ENCODE measurements at regions not wholly inside any gene's neighbourhood (a gene's known extent, or its start where the extent isn't known, plus 50 kb on each side); places are given as distances from the start of the nearest gene placed in this dataset.
"Not testable (repeated sequence)": the region's sequence is repeated elsewhere in the genome, so short reads cannot be mapped to it uniquely, and the experiment has no call there.

DNA sequence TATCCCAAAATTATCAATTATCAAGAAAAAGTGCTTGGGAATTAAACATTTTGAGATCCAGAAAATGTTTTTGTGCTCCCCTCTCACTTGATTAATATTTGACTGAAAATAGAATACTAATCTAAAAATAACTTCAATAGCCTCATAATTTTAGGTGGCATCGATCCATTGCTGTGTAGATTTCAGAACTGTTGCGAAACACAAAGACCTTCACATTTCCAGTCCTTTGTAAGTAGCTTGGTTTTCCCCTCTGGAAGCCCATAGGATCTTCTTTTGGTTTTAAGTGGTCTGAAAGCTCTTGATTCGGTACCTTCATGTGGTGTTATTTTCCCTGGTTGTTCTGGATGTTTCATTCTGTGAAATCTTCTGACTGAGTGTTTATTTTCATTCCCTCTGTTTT lies 176.5 kb downstream of the NUFIP1 start:
- DNase-seq = no peak

DNA sequence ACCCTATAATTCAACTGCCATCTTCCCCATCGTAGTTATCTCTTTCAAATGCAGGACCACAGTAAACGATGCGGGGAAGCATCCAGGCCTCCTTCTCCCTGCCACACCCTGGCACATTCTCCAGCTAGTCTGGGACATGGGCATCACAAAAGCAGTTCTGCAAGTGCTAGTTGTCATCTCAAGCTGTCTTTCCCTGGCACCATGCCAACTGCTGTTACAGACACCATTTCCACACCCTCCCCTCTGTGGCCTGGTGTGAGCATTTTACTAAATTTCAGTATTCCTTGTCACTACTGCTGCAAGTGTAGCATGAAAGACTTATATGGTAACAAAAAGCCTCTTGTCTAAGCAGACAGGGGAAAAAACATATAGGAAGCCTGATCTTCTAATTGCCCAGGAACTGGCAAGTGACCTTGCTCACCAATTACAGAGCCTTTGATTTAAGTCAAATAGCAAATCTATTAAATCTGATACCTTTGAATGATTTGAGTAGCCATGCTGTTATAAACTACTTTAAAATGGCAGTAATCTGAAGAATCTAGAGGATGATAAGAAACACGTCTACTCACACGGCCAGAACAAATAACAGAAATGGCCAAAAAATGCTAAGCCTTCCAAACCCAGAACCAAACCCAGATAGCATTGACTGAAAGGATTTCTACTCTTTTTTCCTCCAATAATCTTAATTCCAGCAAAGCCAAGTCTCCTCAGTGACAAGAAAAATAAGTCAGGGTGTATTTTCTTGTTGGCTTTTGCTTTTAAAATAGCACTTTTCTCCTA lies 179.0 kb downstream of the NUFIP1 start:
- DNase-seq = peak; percentile 0

DNA sequence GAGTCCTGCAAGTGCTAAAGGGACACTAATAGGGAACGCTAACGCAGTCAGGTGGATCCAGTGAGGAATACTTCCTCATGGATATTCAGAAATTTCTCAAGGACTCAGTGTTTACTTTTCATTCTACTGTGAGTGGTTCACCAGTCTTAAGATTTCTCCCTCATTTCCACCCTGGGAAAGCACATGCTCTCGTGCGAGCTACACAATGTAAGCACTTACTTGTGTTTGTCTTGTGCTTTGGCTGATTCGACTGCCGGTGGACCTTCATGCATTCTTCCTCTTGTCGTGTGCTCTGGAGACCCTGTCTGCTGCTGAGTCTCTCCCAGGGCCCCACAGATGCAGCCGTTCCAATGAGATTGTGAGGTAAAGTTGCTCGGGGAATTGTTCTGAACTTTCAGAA lies 180.1 kb downstream of the NUFIP1 start:
- no peak for DNase-seq

DNA sequence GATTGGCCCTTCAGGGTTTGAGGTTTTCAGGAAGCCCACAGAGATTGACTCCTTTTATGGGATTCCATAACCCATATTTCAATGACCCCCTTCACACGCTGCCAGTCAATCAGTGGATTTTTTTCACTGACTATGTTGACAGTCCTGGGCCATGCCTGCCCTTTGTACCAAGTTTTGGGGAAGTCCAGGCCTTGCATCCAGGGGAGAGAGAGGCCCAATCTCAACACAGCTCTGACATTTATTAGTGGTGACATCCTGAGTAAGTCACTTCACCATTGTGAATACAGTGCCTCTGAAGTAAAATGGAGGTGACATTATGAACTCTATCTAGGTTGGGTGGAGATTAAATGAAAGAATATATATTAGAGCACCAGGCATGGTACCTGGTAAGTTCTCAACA lies 181.1 kb downstream of the NUFIP1 start:
- no peak for DNase-seq

DNA sequence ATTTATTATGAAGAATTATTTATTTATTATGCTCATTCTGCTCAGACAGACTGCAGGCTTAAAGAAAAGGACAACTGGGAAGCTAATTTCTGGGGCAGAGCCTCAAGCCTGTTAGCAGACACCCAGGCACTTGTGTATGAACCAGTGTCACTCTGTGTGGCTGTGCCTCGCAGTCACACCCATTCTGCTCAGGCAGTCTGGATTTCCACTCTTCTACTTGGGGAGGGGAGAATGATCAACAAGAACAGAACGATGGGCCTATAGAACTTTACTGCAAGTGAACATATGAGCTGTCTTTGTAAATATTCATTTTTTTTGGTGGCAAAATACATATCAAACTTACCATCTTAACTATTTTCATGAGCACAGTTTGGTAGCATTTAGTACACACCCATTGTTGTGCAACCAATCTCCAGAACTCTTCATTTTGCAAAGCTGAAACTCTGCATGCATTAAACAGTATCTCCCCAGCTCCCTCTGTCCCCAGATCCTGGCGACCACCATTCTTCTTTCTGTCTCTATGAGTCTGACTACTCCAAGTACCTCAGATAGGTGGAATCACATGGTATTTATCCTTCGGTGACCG lies 181.7 kb downstream of the NUFIP1 start:
- DNase-seq = no peak

DNA sequence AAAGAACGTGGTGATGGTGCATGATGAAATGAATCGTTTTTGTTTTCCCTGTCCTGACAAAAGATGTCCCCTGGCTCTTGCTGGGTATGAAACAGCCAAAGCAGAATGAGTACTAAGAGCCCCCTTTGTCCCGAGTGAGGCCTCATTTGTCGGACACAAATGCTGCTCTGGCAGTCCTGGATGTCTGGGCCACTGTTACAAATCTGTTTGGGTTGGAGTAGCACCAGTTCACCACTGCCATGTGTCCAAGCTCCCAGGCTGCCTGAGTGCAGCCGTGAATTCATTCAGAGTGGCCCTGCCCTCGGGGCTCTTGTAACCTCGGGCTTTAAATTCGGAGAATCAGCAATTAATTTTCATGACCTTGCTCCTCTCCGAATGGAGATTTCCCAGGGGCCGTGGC lies 182.4 kb downstream of the NUFIP1 start:
- DNase-seq = no peak

DNA sequence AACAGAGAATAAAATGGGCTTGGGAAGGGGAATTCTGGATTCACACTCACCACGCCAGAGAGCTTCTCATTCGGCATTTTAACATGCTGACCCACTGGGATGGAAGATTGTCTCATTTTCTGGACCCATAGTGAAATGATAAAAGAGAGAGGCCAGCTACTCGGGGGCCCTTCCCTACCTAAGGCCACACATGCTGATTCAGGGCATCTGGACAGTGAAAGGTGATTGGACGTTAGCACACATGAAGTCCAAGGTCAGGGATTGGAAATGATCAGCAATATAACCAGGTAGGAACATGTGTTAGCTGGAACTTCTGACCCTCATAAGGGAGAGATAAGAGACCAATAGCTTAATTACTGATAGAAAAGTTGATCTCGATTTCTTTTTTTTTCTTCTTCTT lies 183.7 kb downstream of the NUFIP1 start:
- no peak for DNase-seq

DNA sequence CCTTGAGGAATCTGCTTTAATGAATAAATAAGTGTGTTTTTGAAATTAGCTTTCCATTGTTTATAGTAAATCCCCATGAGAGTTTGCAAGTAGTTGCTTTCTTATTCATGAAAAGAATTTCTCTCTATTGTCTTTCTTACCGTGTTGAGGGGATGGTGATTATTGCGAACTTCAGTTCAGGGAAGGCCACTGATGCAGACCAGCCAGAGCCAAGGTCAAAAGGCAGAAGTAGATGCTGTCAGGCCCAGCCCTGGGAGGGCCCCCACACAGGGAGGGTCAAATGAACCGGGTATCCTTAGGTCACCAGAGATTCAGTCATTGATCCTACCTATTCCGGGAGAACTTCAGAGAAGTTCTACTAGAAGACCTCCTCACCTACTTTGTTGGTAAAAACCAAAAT lies 185.9 kb downstream of the NUFIP1 start:
- no peak for DNase-seq

DNA sequence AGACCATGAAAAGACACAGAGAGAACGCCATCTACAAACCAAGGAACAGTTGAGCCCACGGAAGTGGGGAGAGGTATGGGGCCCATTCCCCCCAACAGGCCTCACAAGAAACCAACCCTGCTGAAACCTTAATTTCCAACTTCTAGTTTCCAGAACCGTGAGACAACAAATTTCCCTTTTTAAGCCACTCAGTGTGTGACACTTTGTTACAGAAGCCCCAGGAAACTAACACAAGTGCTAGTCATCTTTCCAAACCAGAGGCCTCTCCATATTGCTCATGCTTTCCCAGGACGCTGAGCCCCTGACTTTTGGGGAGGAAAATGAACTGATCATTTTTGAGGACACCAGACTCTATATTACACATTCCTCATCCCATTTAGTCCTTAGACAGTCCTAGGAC lies 186.8 kb downstream of the NUFIP1 start:
- DNase-seq = no peak

DNA sequence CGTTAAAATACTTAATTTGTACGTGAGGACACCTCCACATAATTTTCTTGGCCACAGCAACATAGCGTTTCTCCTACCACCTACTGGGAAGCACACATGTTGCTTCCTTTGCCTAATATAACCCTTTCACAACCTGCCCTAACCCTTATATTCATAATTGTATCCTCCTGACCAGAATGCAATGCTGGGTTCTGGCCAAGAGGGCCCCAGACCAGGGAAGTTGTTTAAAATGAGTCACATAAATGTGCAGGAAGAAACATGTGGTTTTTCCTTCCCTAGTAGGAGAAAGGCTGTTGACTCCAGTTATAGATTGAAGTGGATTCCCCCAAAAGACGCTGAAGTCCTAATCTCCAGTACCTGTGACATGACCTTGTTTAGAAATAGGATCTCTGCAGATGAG lies 187.3 kb downstream of the NUFIP1 start:
- DNase-seq = no peak

DNA sequence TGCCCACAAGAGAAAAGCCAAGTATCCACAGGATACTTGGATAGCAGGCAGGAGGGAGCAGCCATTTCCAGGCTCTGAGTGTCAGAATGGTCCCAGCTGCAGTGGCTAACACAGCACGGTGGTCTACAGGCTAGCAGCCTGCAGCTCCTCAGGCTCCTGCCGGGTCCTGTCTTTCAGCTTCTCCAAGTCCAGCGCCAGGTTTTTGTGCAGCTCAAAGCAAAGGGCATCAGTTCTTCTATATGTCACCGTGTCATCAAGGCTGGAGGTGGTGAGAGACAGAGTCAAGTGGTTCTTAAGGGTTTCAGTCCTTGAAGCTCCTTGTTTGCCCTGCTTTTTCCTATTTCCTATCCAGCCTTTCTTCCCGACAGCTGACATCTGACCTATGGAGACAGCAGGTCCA lies 188.6 kb downstream of the NUFIP1 start:
- no peak for DNase-seq

DNA sequence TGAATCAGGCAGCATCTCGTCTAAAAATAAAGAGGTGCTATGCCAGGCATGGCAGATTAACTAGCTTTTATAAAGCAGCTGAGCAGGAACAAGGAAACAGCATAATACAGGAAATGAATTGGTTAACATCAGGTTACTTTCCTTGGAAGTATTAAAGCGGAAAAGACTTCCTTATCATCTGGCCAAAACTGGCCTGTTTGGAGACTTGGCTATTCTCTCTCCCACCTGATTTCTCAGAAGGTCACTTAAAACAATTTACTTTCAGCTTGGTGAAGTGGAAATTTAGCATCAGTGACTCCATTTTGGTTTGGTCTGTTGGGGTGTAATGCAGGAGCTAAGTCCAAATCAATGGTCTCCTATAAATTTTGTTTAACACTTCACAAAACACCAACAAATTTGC lies 191.6 kb downstream of the NUFIP1 start:
- DNase-seq = no peak

DNA sequence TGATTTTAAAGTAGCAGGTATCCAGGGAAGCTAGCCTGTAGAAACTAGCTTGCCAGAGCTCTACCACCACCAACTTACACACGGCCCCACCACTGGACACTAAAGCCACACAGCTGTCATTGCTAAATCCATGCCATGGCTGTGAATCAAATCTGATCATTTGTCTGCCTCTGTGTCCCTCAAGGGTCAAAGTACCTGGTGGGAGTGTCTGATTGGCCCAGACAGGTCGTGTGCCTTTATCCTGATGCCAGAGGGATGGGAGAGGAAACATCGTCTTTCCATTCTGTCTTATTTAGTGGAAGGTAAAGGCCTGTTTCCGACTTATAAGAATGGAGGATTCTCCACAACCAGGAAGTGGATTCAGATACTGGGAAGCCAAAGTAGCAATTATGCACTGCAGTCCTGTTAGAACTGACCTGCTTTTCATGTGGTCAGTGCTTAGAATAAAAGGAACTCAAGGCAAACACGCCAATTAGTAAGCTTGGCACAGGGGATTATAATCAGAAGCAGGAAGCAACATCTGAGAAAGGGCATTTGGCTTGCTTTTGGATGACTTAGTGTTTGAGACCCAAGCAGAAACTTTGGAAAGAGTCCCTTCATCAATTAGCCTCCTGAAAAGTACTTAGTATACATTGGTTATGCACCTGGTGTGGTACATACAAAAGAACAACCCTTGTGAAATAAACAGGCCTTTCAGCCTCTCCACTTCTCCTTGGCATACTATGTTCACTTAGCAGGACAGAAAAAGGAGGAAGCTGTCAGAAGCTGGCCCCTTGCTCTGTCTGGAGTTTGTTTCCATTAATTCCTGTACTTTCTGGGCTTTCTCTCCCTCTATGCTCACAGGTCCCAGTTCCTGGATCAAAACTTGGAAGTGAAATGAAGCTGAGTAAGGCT lies 192.4 kb downstream of the NUFIP1 start:
- no peak for DNase-seq

DNA sequence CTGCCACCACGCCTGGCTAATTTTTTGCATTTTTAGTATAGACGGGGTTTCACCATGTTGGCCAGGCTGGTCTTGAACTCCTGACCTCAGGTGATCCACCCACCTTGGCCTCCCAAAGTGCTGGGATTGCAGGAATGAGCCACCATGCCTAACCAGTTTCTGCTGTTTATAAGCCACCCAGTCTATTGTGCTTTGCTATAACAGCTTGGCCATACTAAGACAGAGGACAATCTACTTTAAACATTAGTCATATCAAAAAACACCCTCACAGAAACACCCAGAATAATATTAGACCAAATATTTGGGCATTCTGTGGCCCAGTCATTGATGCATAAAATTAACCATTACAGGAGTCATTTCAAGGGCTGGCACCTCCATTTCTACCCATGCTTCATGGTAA lies 193.2 kb downstream of the NUFIP1 start:
- not testable (repeated sequence) for DNase-seq

DNA sequence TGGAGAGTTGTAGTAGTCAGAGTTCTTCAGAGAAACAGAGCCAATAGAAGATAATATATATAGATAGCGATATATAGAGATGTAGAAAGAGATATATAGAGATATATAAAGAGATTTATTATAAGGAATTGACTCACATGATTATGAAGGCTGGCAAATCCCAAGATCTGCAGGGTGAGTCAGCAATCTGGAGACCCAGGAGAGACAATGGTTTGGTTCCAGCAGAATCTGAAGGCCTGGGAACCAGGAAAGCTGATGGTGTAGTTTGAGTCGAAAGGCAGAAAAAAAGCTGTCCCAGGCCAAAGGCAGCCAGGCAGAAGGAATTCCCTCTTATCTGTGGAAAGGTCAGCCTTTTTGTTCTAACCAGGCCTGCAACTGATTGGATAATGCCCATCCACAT lies 194.1 kb downstream of the NUFIP1 start:
- no peak for DNase-seq

DNA sequence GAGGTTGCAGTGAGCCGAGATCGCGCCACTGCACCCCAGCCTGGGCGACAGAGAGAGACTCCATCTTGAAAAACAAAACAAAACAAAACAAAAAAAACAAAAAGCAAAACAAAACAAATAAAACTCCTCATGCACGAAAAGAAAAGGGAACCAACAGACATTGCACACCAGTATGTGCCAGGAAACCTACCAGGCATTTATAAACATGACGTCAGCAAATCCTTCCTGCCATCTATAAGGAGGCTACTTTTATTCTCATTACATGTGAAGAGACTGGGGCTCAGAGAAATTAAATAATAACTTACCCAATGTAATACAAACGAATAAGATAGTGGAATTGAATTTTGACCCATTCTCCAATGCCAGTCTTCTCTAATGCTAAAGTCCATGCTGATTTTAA lies 197.2 kb downstream of the NUFIP1 start:
- no peak for DNase-seq

DNA sequence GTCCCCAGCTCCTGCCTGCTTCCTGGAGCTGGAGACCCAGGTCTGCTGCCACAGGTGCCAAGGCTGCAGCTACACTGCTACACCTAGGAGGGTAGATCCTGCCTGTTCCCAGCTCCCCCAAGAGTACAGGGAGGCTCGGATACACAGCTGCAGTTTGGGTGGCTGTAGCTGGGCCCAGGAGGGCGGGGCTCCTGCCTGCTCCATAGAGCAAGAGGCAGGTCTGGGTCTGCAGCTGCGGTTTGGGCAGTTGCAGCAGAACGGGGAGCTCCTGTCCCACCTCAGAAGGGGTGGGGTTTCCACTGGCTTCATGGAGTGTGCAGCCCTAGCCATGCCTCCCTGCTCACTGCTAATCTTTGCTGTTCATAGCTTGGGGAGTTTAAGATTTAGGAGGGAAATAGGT lies 199.0 kb downstream of the NUFIP1 start:
- DNase-seq = no peak

DNA sequence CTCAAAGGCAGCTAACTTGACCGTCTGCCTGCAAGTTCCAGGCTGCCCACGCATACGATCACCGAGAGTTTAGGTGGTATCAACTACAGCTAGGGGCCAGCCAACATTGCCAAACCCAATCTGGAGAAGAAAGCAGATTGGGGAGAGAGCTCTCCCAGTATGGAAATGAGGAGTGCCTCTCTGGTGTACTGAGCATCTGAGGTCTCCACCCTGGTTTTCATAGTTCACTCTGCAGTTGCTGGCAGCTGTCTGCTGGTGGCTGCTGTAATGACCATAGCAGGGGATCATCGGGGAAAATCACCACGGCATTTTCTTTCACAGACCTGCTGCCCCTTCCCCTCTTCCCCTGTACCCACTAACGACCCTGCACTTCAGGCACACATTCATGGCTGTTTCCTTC lies 201.7 kb downstream of the NUFIP1 start:
- no peak for DNase-seq

DNA sequence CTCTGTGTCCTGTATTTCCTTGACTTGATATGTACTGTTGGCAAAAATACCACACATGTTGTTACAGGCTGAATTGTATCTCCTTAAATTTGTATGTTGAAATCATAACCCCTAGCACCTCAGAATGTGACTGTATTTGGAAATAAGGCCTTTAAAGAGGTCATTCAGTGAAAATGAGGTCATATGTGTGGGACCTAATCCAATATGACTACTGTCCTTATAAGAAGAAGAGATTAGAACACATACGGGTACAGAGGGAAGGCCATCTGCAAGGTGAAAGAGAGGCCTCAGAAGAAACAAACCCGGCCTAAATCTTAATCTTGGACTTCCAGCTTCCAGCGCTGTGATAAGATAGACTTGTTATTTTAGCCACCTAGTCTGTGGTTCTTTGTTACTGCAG lies 202.5 kb downstream of the NUFIP1 start:
- no peak for DNase-seq

DNA sequence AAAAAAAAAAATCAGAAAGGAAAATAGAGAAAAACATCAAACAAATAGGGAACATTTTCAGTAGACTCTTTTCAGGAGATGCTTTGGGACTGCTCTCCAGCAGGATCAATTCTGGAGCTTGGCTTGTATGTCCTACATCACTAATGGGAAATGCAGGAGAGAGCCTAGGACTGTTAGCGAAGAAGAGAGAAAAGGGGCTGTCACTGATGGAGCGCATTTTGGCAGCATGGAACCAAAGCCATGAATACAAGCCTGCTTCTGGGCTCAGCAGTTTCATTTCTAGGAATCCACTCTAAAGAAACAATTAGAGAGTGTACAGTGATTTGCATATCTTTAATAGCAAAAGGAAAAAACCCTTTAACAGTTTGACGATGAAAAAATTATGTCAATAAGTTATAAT lies 203.9 kb downstream of the NUFIP1 start:
- DNase-seq = no peak

DNA sequence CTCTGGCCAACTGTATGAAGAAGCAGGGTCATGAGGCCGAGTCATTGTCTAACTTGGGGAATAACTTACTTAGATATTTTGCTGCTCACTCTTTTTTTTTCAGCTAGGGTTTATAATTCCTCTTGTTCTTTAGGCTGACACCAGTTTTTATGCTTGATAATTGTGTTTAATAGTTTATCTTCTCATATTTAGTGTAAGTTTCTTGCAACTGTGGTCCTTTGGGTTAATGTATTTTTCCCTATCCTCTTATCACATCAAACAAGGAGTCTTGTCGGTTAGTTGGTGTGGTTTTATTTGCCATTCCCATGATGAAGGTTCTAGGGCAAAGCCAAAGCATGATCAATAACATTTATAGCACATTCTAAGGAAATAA lies 204.6 kb downstream of the NUFIP1 start:
- no peak for DNase-seq

DNA sequence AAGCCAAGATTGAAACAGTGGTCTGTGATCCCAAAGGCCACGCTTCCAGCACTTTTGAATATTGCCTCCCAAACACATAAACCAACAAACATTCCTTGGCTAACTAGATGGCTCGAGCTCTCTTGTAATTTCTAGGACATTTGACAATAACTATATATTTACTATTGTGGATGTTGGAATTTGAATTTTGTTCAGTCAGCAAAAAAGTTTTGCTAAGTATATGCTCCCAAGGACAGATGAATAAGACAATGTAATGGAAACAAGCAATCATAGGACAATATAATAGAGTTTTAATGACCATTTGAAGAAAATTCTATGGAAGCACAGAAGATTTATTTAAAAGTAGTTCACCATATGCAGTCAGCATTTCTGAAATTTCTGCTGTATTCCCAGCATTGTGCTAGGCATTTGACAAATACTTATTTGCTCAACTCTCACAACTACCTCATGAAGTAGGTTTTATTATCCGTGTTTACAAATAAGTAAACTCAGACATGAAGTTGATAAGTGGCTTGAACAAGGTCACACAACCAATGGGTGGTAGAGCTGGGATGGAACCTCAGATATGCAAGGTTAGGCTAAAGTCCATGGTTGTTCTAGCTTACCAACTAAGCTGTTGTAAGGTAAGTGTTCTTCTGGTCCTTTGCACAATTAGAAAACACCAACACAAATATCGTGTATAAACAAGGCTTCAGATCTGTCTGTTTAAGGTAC lies 205.1 kb downstream of the NUFIP1 start:
- no peak for DNase-seq

DNA sequence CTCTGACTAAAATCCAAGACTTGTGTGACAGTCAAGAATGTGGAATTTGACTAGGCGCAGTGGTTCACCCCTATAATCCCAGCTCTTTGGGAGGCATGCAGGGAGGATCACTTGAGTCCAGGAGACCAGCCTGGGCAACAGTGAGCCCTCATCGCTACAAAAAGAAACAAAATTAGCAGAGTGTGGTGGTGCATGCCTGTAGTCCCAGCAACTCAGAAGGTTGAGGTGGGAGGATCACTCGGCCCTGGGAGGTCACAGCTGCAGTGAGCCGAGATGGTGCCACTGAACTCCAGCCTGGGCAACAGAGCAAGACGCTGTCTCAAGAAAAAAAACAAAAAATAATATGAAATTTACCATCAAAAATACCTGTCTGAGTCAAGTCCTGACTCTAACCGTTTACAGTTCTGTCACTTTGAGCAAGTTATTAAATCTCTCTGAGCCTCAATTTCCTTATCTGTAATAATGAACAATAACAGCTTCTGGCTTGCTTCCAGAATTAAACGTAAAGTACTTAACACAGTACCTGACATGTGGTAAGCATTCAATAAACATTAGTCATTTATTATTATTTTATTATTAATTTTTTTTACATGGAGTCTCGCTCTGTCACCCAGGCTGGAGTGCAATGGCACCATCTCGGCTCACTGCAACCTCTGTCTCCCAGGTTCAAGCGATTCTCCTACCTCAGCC lies 204.6 kb upstream of the TSC22D1 start:
- DNase-seq = no peak

Measured in NCI-H1417 treated with DMSO at 0.1 percent for 48 hours (cell line).